H9 (cell line): ENCODE measurements at regions not wholly inside any gene's neighbourhood (a gene's known extent, or its start where the extent isn't known, plus 50 kb on each side); places are given as distances from the start of the nearest gene placed in this dataset.

Source experiments
- DNase-seq: peaks from one replicate; pipeline ENCODE4 v3.0.0-alpha.2; 2017
- H2AFZ ChIP-seq: one replicate; pipeline ENCODE4 v1.6.1; 2013; ENCODE audit warnings: mild to moderate bottlenecking, low read length, control low read depth, moderate library complexity
- H2AK5ac ChIP-seq: 2 replicates; pipeline ENCODE4 v1.6.1; 2013; ENCODE audit warnings: low read length, control low read depth, mixed read lengths; ENCODE audit not compliant: insufficient read length
- H2BK120ac ChIP-seq: one replicate; pipeline ENCODE4 v1.6.1; 2013; ENCODE audit warnings: low read depth, mild to moderate bottlenecking, low read length, control low read depth, inconsistent platforms; ENCODE audit not compliant: poor library complexity, severe bottlenecking
- H2BK12ac ChIP-seq: 2 replicates; pipeline ENCODE4 v1.6.1; 2013; ENCODE audit warnings: low read length, control low read depth, mixed read lengths, low read depth; ENCODE audit not compliant: insufficient read length
- H2BK15ac ChIP-seq: 2 replicates; pipeline ENCODE4 v1.6.1; 2013; ENCODE audit warnings: low read depth, low read length, control low read depth
- H2BK20ac ChIP-seq: one replicate; pipeline ENCODE4 v1.6.1; 2013; ENCODE audit warnings: low read depth, mild to moderate bottlenecking, low read length, control low read depth, inconsistent platforms; ENCODE audit not compliant: poor library complexity, severe bottlenecking
- H2BK5ac ChIP-seq: 2 replicates; pipeline ENCODE4 v1.6.1; 2013; ENCODE audit warnings: low read length, control low read depth, mixed read lengths; ENCODE audit not compliant: insufficient read length
- H3K14ac ChIP-seq: 2 replicates; pipeline ENCODE4 v1.6.1; 2013; ENCODE audit warnings: low read length, control low read depth; ENCODE audit not compliant: insufficient read depth
- H3K18ac ChIP-seq: 2 replicates; pipeline ENCODE4 v1.6.1; 2013; ENCODE audit warnings: low read depth, mild to moderate bottlenecking, mixed read lengths, low read length, control low read depth; ENCODE audit not compliant: insufficient read length
- H3K23ac ChIP-seq: 2 replicates; pipeline ENCODE4 v1.6.1; 2013; ENCODE audit warnings: low read length, control low read depth, mixed read lengths, low read depth; ENCODE audit not compliant: insufficient read length
- H3K23me2 ChIP-seq: 2 replicates; pipeline ENCODE4 v1.6.1; 2013; ENCODE audit warnings: low read depth, mild to moderate bottlenecking, mixed read lengths, low read length, control low read depth; ENCODE audit not compliant: insufficient read length, poor library complexity, severe bottlenecking
- H3K27ac ChIP-seq: 2 replicates; pipeline ENCODE4 v1.5.1; 2013; ENCODE audit warnings: low read length, control low read depth, mixed read lengths, low read depth; ENCODE audit not compliant: insufficient read length
- H3K27me3 ChIP-seq: 2 replicates; pipeline ENCODE4 v1.6.1; 2013; ENCODE audit warnings: low read length, control low read depth, inconsistent platforms; ENCODE audit not compliant: insufficient read depth
- H3K4ac ChIP-seq: 2 replicates; pipeline ENCODE4 v1.6.1; 2013; ENCODE audit warnings: low read depth, mild to moderate bottlenecking, control low read depth, inconsistent platforms, low read length, moderate library complexity
- H3K4me1 ChIP-seq: 2 replicates; pipeline ENCODE4 v1.6.1; 2013; ENCODE audit warnings: low read length, control low read depth, inconsistent platforms; ENCODE audit not compliant: insufficient read depth
- H3K4me2 ChIP-seq: 2 replicates; pipeline ENCODE4 v1.6.1; 2013; ENCODE audit warnings: low read length, control low read depth, mixed read lengths; ENCODE audit not compliant: insufficient read length, insufficient read depth
- H3K56ac ChIP-seq: 2 replicates; pipeline ENCODE4 v1.6.1; 2013; ENCODE audit warnings: low read depth, mild to moderate bottlenecking, mixed read lengths, low read length, control low read depth; ENCODE audit not compliant: insufficient read length
- H3K79me1 ChIP-seq: 2 replicates; pipeline ENCODE4 v1.6.1; 2013; ENCODE audit warnings: low read depth, mild to moderate bottlenecking, moderate library complexity, low read length, control low read depth, inconsistent platforms; ENCODE audit not compliant: insufficient read depth, poor library complexity, severe bottlenecking
- H3K79me2 ChIP-seq: 2 replicates; pipeline ENCODE4 v1.6.1; 2013; ENCODE audit warnings: low read length, control low read depth, inconsistent platforms; ENCODE audit not compliant: insufficient read depth
- H3K9ac ChIP-seq: 2 replicates; pipeline ENCODE4 v1.6.1; 2013; ENCODE audit warnings: low read length, control low read depth, mixed read lengths; ENCODE audit not compliant: insufficient read length; ENCODE audit errors: extremely low read depth
- H3K9me3 ChIP-seq: one replicate; pipeline ENCODE4 v1.6.1; 2013; ENCODE audit warnings: low read depth, low read length, inconsistent platforms; ENCODE audit not compliant: control insufficient read depth
- H3T11ph ChIP-seq: one replicate; pipeline ENCODE4 v1.6.1; 2013; ENCODE audit warnings: mild to moderate bottlenecking, low read length, control low read depth, inconsistent platforms
- H4K20me1 ChIP-seq: one replicate; pipeline ENCODE4 v1.6.1; 2013; ENCODE audit not compliant: control insufficient read depth, insufficient read length, insufficient read depth
- H4K5ac ChIP-seq: 2 replicates; pipeline ENCODE4 v1.6.1; 2013; ENCODE audit warnings: low read depth, mild to moderate bottlenecking, mixed read lengths, low read length, control low read depth; ENCODE audit not compliant: insufficient read length
- H4K8ac ChIP-seq: replicated peaks from 2 replicates; pipeline ENCODE4 v1.6.1; 2013; ENCODE audit warnings: low read length, control low read depth, mixed read lengths, low read depth; ENCODE audit not compliant: insufficient read length
- H4K91ac ChIP-seq: 2 replicates; pipeline ENCODE4 v1.6.1; 2013; ENCODE audit warnings: low read depth, mild to moderate bottlenecking, moderate library complexity, mixed read lengths, low read length, control low read depth; ENCODE audit not compliant: insufficient read length
- H3K27ac Mint-ChIP-seq, 3 experiments: 2 replicates in 2 of 3; 3 replicates in 1 of 3; pipeline ENCODE4 v1.8.0; 2020 to 2021; ENCODE audit warnings: mixed read lengths in 3 of 3, mild to moderate bottlenecking in 1 of 3, moderate library complexity in 1 of 3
- H3K27me3 Mint-ChIP-seq: 2 replicates; pipeline ENCODE4 v1.8.0; 2021; ENCODE audit warnings: low read depth, mild to moderate bottlenecking, moderate library complexity, mixed read lengths
- H3K36me3 Mint-ChIP-seq, 3 experiments: 2 replicates in 2 of 3; 3 replicates in 1 of 3; pipeline ENCODE4 v1.8.0; 2020 to 2021; ENCODE audit warnings: low read depth in 3 of 3, mixed read lengths in 3 of 3; ENCODE audit not compliant: insufficient read depth in 1 of 3
- H3K4me1 Mint-ChIP-seq, 2 experiments: 2 replicates each; pipeline ENCODE4 v1.8.0; 2020; ENCODE audit warnings: mixed read lengths in 2 of 2
- H3K4me3 Mint-ChIP-seq, 2 experiments: 2 replicates in 1 of 2; 3 replicates in 1 of 2; pipeline ENCODE4 v1.8.0; 2020 to 2021; ENCODE audit warnings: mild to moderate bottlenecking in 2 of 2, mixed read lengths in 2 of 2, moderate library complexity in 1 of 2
- H3K9me3 Mint-ChIP-seq, 2 experiments: 2 replicates in 1 of 2; 3 replicates in 1 of 2; pipeline ENCODE4 v1.8.0; 2020; ENCODE audit warnings: mild to moderate bottlenecking in 2 of 2, mixed read lengths in 2 of 2, moderate library complexity in 1 of 2
- WGBS: extraction: QIAGEN DNeasy Blood & Tissue Kit; methylation state at CpG from one replicate; pipeline ENCODE4 v1.1.7; 2013; ENCODE audit warnings: missing lambda C conversion rate, low lambda C conversion rate, mixed read lengths; ENCODE audit not compliant: insufficient read length; ENCODE audit errors: extremely low coverage; 5-methylcytosine and 5-hydroxymethylcytosine counted together
- TF ChIP-seq, protein P1 (sequence below): fragments of 200-600 bp; sonication (generic); conservative IDR thresholded peaks from 3 replicates; pipeline ENCODE4 v1.8.0; 2021; ENCODE audit warnings: antibody characterized with exemption, mild to moderate bottlenecking

DNA sequence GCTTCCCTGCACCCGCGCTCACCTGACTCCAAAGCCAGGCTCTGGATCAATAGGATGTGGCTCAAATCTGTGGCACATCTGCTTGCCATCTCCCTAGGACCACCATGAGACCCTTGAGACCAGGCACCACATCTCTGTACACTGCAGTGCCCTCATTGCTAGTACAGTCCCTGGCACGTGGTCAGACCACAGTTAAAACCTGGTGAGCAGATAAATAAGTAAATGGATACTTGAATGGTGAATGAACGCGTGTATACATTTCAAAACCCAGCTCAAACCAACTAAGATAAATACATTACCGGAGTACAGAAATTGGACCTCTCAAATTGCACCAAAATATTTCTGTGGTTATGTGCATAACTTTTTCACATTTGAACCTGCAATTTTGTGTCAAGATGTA is 221.2 kb upstream of the IRX4 start:
- H3K27me3 ChIP-seq: no peaks in the 10 kb centered on the region
- H3K4me1 ChIP-seq: no peaks in the 10 kb centered on the region
- no peak overlapping the region for H3K18ac ChIP-seq
- H3K23me2 ChIP-seq: no peaks in the 10 kb centered on the region
- Mint-ChIP-seq H3K9me3 (peaks cover 0 to 4% of the 10 kb centered on the region in 2 experiments; a peak in 2 of 5 replicates), H3K27ac (no peak overlapping the region), H3K36me3 (no peaks in the 10 kb centered on the region), H3K27me3 (no peaks in the 10 kb centered on the region; the same call in none of the 2 replicates), H3K4me1 (no peaks in the 10 kb centered on the region), H3K4me3 (no peak overlapping the region)
- no peaks in the 10 kb centered on the region for H4K20me1 ChIP-seq
- H2BK12ac ChIP-seq: no peak overlapping the region
- no peak overlapping the region for H2AK5ac ChIP-seq
- no peak overlapping the region for H2BK15ac ChIP-seq
- no peak overlapping the region for H2BK5ac ChIP-seq
- H3K79me2 ChIP-seq: no peaks in the 10 kb centered on the region
- no peaks in the 10 kb centered on the region for H3K79me1 ChIP-seq
- no peak overlapping the region for H3K14ac ChIP-seq
- no CpG with 5 or more reads among the region's 6 CpGs for WGBS
- no peak overlapping the region for H2BK120ac ChIP-seq
- TF ChIP-seq, protein P1, sequence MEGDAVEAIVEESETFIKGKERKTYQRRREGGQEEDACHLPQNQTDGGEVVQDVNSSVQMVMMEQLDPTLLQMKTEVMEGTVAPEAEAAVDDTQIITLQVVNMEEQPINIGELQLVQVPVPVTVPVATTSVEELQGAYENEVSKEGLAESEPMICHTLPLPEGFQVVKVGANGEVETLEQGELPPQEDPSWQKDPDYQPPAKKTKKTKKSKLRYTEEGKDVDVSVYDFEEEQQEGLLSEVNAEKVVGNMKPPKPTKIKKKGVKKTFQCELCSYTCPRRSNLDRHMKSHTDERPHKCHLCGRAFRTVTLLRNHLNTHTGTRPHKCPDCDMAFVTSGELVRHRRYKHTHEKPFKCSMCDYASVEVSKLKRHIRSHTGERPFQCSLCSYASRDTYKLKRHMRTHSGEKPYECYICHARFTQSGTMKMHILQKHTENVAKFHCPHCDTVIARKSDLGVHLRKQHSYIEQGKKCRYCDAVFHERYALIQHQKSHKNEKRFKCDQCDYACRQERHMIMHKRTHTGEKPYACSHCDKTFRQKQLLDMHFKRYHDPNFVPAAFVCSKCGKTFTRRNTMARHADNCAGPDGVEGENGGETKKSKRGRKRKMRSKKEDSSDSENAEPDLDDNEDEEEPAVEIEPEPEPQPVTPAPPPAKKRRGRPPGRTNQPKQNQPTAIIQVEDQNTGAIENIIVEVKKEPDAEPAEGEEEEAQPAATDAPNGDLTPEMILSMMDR: no peak
- DNase-seq: no peak
- no peaks in the 10 kb centered on the region for H3K9me3 ChIP-seq
- H3T11ph ChIP-seq: no peak overlapping the region
- no peak overlapping the region for H3K4ac ChIP-seq
- no peak overlapping the region for H3K4me2 ChIP-seq
- no peak overlapping the region for H4K91ac ChIP-seq
- no peak overlapping the region for H2AFZ ChIP-seq
- H3K56ac ChIP-seq: no peak overlapping the region
- no peak overlapping the region for H3K27ac ChIP-seq
- H3K23ac ChIP-seq: no peak overlapping the region
- H4K8ac ChIP-seq: no peak overlapping the region
- no peak overlapping the region for H4K5ac ChIP-seq
- no peak overlapping the region for H2BK20ac ChIP-seq
- no peak overlapping the region for H3K9ac ChIP-seq
